ENCODE measurements at regions not wholly inside any gene's neighbourhood (a gene's known extent, or its start where the extent isn't known, plus 50 kb on each side); places are given as distances from the start of the nearest gene placed in this dataset.

GRCh38 chr1:47644212-47644573 lies 206.3 kb downstream of the FOXD2 start:
- Histone ChIP-seq H3K27me3 (ENCODE audit: insufficient read depth, low read depth) (no peaks in the 10 kb centered on the region), H3K4me3 (no peak overlapping the region), H3F3A (ENCODE audit: insufficient read depth, low read depth) (no peaks in the 10 kb centered on the region; the same call in 1 of the 2 replicates), H3K4me1 (replicated peaks; ENCODE audit: insufficient read depth) (0 out of 2 replicates have a peak, but pooled peaks cover 1% of the 10 kb centered on the region), H4K20me1 (ENCODE audit: insufficient read depth) (no peaks in the 10 kb centered on the region), H3K36me3 (ENCODE audit: low read depth) (no peaks in the 10 kb centered on the region), H3K9me2 (ENCODE audit: insufficient read depth) (no peaks in the 10 kb centered on the region), H3K79me2 (ENCODE audit: low read depth) (no peaks in the 10 kb centered on the region), H3K9me3 (ENCODE audit: insufficient read depth, low read depth) (no peaks in the 10 kb centered on the region), H3K27ac (no peak overlapping the region), H3K4me2 (no peak overlapping the region), H2AFZ (no peak overlapping the region)
- POLR2A ChIA-PET (ENCODE audit: unreplicated experiment), result no interaction called here
- DNase-seq, result no peak
- intact Hi-C loops (cut with micrococcal nuclease; ENCODE audit: unreplicated experiment), result no loop called here
- BruUV-seq (replicated peaks), result no TSS peak
- CTCF ChIA-PET, result no interaction called here
- TF ChIP-seq CTCF (conservative IDR thresholded peaks at IDR 0.05) (no peak), EZH2 (IDR thresholded peaks at IDR 0.05; ENCODE audit: low read depth) (no peak)

- H3K36me3 ChIP-seq (ENCODE audit: low read depth), result no peaks in the 10 kb centered on the region
- DNase-seq, result no peak
- ChIA-PET CTCF (no interaction called here), POLR2A (ENCODE audit: unreplicated experiment) (no interaction called here)
- no peaks in the 10 kb centered on the region for H3K79me2 ChIP-seq (ENCODE audit: low read depth)
- no peaks in the 10 kb centered on the region for H3K27me3 ChIP-seq (ENCODE audit: insufficient read depth, low read depth)
- no peaks in the 10 kb centered on the region for H3K9me2 ChIP-seq (ENCODE audit: insufficient read depth)
- peaks cover 7% of the 10 kb centered on the region; the same call in 1 of the 2 replicates for H3F3A ChIP-seq (ENCODE audit: insufficient read depth, low read depth)
- H3K9me3 ChIP-seq (ENCODE audit: insufficient read depth, low read depth), result no peaks in the 10 kb centered on the region
- no peak overlapping the region for H2AFZ ChIP-seq
- H3K4me3 ChIP-seq, result no peak overlapping the region
- no peak overlapping the region for H3K27ac ChIP-seq
- no TSS peak for BruUV-seq (replicated peaks)
- no peak for TF ChIP-seq EZH2 (IDR thresholded peaks at IDR 0.05; ENCODE audit: low read depth)
- no peak for TF ChIP-seq CTCF (conservative IDR thresholded peaks at IDR 0.05)
- H3K4me1 ChIP-seq (replicated peaks; ENCODE audit: insufficient read depth), result peaks cover 11% of the 10 kb centered on the region
- no peak overlapping the region for H3K4me2 ChIP-seq
- no peaks in the 10 kb centered on the region for H4K20me1 ChIP-seq (ENCODE audit: insufficient read depth)
- intact Hi-C loops (cut with micrococcal nuclease; ENCODE audit: unreplicated experiment), result no loop called here
Observed at GRCh38 chr1:47645151-47645550, 207.3 kb downstream of the FOXD2 start.

GRCh38 chr1:47646676-47647075 lies 208.8 kb downstream of the FOXD2 start:
- POLR2A ChIA-PET (ENCODE audit: unreplicated experiment), result no interaction called here
- CTCF ChIA-PET, result no interaction called here
- TF ChIP-seq CTCF (conservative IDR thresholded peaks at IDR 0.05) (no peak), EZH2 (IDR thresholded peaks at IDR 0.05; ENCODE audit: low read depth) (no peak)
- Histone ChIP-seq H2AFZ (no peak overlapping the region), H3K79me2 (ENCODE audit: low read depth) (no peaks in the 10 kb centered on the region), H3K27ac (no peak overlapping the region), H3K4me1 (replicated peaks; ENCODE audit: insufficient read depth) (peaks cover 26% of the 10 kb centered on the region), H3K9me2 (ENCODE audit: insufficient read depth) (no peaks in the 10 kb centered on the region), H3K9me3 (ENCODE audit: insufficient read depth, low read depth) (no peaks in the 10 kb centered on the region), H3K27me3 (ENCODE audit: insufficient read depth, low read depth) (no peaks in the 10 kb centered on the region), H3F3A (ENCODE audit: insufficient read depth, low read depth) (peaks cover 13% of the 10 kb centered on the region), H3K36me3 (ENCODE audit: low read depth) (no peaks in the 10 kb centered on the region), H3K4me3 (no peak overlapping the region), H4K20me1 (ENCODE audit: insufficient read depth) (no peaks in the 10 kb centered on the region), H3K4me2 (no peak overlapping the region)
- no peak for DNase-seq
- BruUV-seq (replicated peaks), result no TSS peak
- intact Hi-C loops (cut with micrococcal nuclease; ENCODE audit: unreplicated experiment), result no loop called here
